Fibroblast of pulmonary artery (primary cell): ENCODE measurements at regions not wholly inside any gene's neighbourhood (a gene's known extent, or its start where the extent isn't known, plus 50 kb on each side); places are given as distances from the start of the nearest gene placed in this dataset.
A peak's percentile ranks its signal among the peaks of the same experiment; 100 is the strongest.

ENCODE experiments used
- DNase-seq: peaks from one replicate; pipeline ENCODE4 v3.0.0-alpha.2; 2010; ENCODE audit warnings: low read depth
- H3K4me3 ChIP-seq: replicated peaks from 2 replicates; pipeline ENCODE4 v1.5.1; 2011; ENCODE audit warnings: low read depth, mild to moderate bottlenecking, control low read depth, low read length, moderate library complexity
- TF ChIP-seq, protein P1 (sequence below): IDR thresholded peaks from 2 replicates; pipeline ENCODE4 v1.5.1; 2011; ENCODE audit warnings: mild to moderate bottlenecking, control low read depth, low read length, inconsistent platforms; ENCODE audit errors: missing control alignments

GRCh38 chr7:46725136-46725535 lies 804.1 kb upstream of the IGFBP3 start:
- TF ChIP-seq, protein P1, sequence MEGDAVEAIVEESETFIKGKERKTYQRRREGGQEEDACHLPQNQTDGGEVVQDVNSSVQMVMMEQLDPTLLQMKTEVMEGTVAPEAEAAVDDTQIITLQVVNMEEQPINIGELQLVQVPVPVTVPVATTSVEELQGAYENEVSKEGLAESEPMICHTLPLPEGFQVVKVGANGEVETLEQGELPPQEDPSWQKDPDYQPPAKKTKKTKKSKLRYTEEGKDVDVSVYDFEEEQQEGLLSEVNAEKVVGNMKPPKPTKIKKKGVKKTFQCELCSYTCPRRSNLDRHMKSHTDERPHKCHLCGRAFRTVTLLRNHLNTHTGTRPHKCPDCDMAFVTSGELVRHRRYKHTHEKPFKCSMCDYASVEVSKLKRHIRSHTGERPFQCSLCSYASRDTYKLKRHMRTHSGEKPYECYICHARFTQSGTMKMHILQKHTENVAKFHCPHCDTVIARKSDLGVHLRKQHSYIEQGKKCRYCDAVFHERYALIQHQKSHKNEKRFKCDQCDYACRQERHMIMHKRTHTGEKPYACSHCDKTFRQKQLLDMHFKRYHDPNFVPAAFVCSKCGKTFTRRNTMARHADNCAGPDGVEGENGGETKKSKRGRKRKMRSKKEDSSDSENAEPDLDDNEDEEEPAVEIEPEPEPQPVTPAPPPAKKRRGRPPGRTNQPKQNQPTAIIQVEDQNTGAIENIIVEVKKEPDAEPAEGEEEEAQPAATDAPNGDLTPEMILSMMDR: no peak
- no peak overlapping the region for H3K4me3 ChIP-seq
- DNase-seq: peak; percentile 14

GRCh38 chr7:46723742-46724141 lies 802.7 kb upstream of the IGFBP3 start:
- TF ChIP-seq, protein P1: no peak
- H3K4me3 ChIP-seq: no peak overlapping the region
- no peak for DNase-seq

DNA sequence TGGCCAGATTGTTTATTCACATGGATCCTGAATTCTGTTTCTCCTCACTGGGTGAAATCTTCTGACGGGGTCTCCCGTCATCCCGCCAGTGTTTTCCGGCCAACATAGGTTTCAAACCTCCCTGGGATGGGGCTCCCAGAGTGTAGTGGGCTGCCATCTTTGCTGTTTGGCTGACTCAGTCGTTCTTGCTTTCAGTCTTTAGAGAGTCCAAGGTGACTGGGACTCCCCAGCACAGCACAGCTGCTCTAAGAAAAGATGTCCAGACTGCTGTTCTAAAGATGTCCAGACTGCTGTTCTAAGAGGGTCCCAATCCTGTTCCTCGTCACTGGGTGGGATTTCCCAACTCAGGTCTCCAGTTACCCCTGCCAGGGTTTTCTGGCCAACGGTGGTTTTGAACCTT lies 801.9 kb upstream of the IGFBP3 start:
- H3K4me3 ChIP-seq: no peak overlapping the region
- TF ChIP-seq, protein P1: no peak
- DNase-seq: no peak

DNA sequence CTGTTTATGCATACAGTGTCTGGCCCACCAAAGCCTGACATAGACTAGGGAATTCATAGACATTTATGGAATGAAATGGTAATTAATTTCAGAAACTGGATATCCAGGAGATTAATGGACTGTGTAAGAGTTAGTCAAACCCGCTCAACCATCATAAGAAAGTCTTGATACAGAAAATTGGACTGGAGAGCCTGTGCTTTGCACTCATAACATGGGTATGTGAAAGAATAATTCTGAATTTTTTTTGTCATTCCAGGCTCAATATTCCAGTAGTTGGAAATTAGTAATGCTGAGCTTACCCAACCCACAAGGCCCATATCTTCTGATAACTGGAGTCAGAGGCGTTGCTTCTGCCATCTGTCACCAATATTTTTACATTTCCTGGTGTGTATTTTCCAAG lies 799.7 kb upstream of the IGFBP3 start:
- DNase-seq: no peak
- TF ChIP-seq, protein P1: no peak
- no peak overlapping the region for H3K4me3 ChIP-seq

GRCh38 chr7:46719616-46720015 lies 798.5 kb upstream of the IGFBP3 start:
- DNase-seq: no peak
- TF ChIP-seq, protein P1: no peak
- no peak overlapping the region for H3K4me3 ChIP-seq

- no peak overlapping the region for H3K4me3 ChIP-seq
- peak; percentile 53 for DNase-seq
- TF ChIP-seq, protein P1: no peak
Observed at GRCh38 chr7:46716926-46717325, 795.9 kb upstream of the IGFBP3 start.

GRCh38 chr7:46715579-46715978 lies 794.5 kb upstream of the IGFBP3 start:
- TF ChIP-seq, protein P1: no peak
- DNase-seq: peak; percentile 55
- no peak overlapping the region for H3K4me3 ChIP-seq
